22Rv1 (cell line): ENCODE measurements at regions not wholly inside any gene's neighbourhood (a gene's known extent, or its start where the extent isn't known, plus 50 kb on each side); places are given as distances from the start of the nearest gene placed in this dataset.
"Not testable (repeated sequence)": the region's sequence is repeated elsewhere in the genome, so short reads cannot be mapped to it uniquely, and the experiment has no call there.

Experiments used
- H3K27ac ChIP-seq: fragments of 450-650 bp; 2 replicates; pipeline ENCODE4 v1.5.1; 2017
- CTCF ChIP-seq: fragments of 450-650 bp; IDR thresholded peaks from 2 replicates; pipeline ENCODE4 v1.5.1; 2017; ENCODE audit warnings: mild to moderate bottlenecking
- ZFX ChIP-seq: fragments of 450-650 bp; IDR thresholded peaks from 2 replicates; pipeline ENCODE4 v1.6.1; 2017; ENCODE audit warnings: antibody characterized with exemption, borderline replicate concordance

GRCh38 chr6:28838289-28838633 is 85.5 kb downstream of the TRIM27 start:
- peak overlapping the region; percentile 93 for H3K27ac ChIP-seq
- no peak for TF ChIP-seq CTCF
- no peak for TF ChIP-seq ZFX

- peak overlapping the region; percentile 93 for H3K27ac ChIP-seq
- no peak for TF ChIP-seq ZFX
- TF ChIP-seq CTCF, result peak; percentile 86
Measured at GRCh38 chr6:28838634-28839442, 84.9 kb downstream of the TRIM27 start.

- H3K27ac ChIP-seq, result peak overlapping the region; percentile 93
- no peak for TF ChIP-seq CTCF
- TF ChIP-seq ZFX, result no peak
Measured at GRCh38 chr6:28839443-28840120, 84.2 kb downstream of the TRIM27 start.

GRCh38 chr6:28841290-28841689 is 82.5 kb downstream of the TRIM27 start:
- TF ChIP-seq ZFX (no peak), CTCF (peak; percentile 19)

GRCh38 chr6:28848756-28849155 is 75.0 kb downstream of the TRIM27 start:
- peak; percentile 35 for TF ChIP-seq CTCF
- not testable (repeated sequence) for H3K27ac ChIP-seq

More at GRCh38 chr6:28841290-28841689, 82.5 kb downstream of the TRIM27 start:
- no peak overlapping the region for H3K27ac ChIP-seq
